Endodermal cell (in vitro differentiated cells): ENCODE measurements at regions not wholly inside any gene's neighbourhood (a gene's known extent, or its start where the extent isn't known, plus 50 kb on each side); places are given as distances from the start of the nearest gene placed in this dataset.

Experiments
- DNase-seq: peaks from one replicate; pipeline ENCODE4 v3.0.0-alpha.2; 2017
- H3K27ac ChIP-seq: 2 replicates; pipeline ENCODE4 v1.5.1; 2013; ENCODE audit warnings: mild to moderate bottlenecking, low read depth, low read length, moderate library complexity
- H3K27me3 ChIP-seq: 2 replicates; pipeline ENCODE4 v1.6.1; 2013; ENCODE audit warnings: mild to moderate bottlenecking, low read length, moderate library complexity; ENCODE audit not compliant: insufficient read depth, control insufficient read depth, poor library complexity, severe bottlenecking
- H3K36me3 ChIP-seq: 2 replicates; pipeline ENCODE4 v1.7.0; 2013; ENCODE audit warnings: mild to moderate bottlenecking, low read length, moderate library complexity; ENCODE audit not compliant: control insufficient read depth, insufficient read depth
- H3K4me1 ChIP-seq: one replicate; pipeline ENCODE4 v1.7.0; 2013; ENCODE audit warnings: low read length; ENCODE audit not compliant: control insufficient read depth, insufficient read depth
- H3K4me3 ChIP-seq: 2 replicates; pipeline ENCODE4 v1.5.1; 2013; ENCODE audit warnings: mild to moderate bottlenecking, low read length, moderate library complexity
- H3K9ac ChIP-seq: 2 replicates; pipeline ENCODE4 v1.6.1; 2013; ENCODE audit warnings: mild to moderate bottlenecking, low read length, moderate library complexity; ENCODE audit not compliant: poor library complexity, severe bottlenecking; ENCODE audit errors: extremely low read depth
- H3K9me3 ChIP-seq: 2 replicates; pipeline ENCODE4 v1.6.1; 2013; ENCODE audit warnings: mild to moderate bottlenecking, low read length, moderate library complexity; ENCODE audit not compliant: control insufficient read depth
- H3K27ac Mint-ChIP-seq: 2 replicates; pipeline ENCODE4 v1.8.0; 2020; ENCODE audit warnings: mixed read lengths
- H3K27me3 Mint-ChIP-seq: 2 replicates; pipeline ENCODE4 v1.8.0; 2021; ENCODE audit warnings: mild to moderate bottlenecking, mixed read lengths; ENCODE audit not compliant: insufficient read depth
- H3K36me3 Mint-ChIP-seq: 2 replicates; pipeline ENCODE4 v1.8.0; 2020; ENCODE audit warnings: low read depth, mixed read lengths
- H3K4me1 Mint-ChIP-seq: 2 replicates; pipeline ENCODE4 v1.8.0; 2020; ENCODE audit warnings: mixed read lengths
- H3K4me3 Mint-ChIP-seq: 2 replicates; pipeline ENCODE4 v1.8.0; 2020; ENCODE audit warnings: mild to moderate bottlenecking, moderate library complexity, mixed read lengths
- H3K9me3 Mint-ChIP-seq: 2 replicates; pipeline ENCODE4 v1.8.0; 2020; ENCODE audit warnings: mild to moderate bottlenecking, mixed read lengths
- WGBS, 2 experiments: methylation state at CpG; one replicate each; pipeline versions ENCODE4 v1.1.5 to v1.1.7; 2013; ENCODE audit warnings: missing lambda C conversion rate in 2 of 2, mixed read lengths in 1 of 2; ENCODE audit not compliant: insufficient coverage in 1 of 2, insufficient read length in 1 of 2; 5-methylcytosine and 5-hydroxymethylcytosine counted together
- TF ChIP-seq, protein P1 (sequence below): fragments of 200-600 bp; sonication (generic); conservative IDR thresholded peaks from 2 replicates; pipeline ENCODE4 v1.5.0; 2021; ENCODE audit warnings: antibody characterized with exemption, mild to moderate bottlenecking

GRCh38 chr7:21368317-21368716 lies 59.6 kb upstream of the SP4 start:
- Mint-ChIP-seq H3K27ac (no peak overlapping the region), H3K36me3 (peaks cover 2% of the 10 kb centered on the region), H3K9me3 (peaks cover 6% of the 10 kb centered on the region), H3K4me3 (no peak overlapping the region), H3K27me3 (no peaks in the 10 kb centered on the region), H3K4me1 (peaks cover 9% of the 10 kb centered on the region)
- Histone ChIP-seq H3K4me1 (no peaks in the 10 kb centered on the region), H3K4me3 (no peak overlapping the region), H3K27ac (no peak overlapping the region), H3K36me3 (no peaks in the 10 kb centered on the region), H3K9me3 (peaks cover 24% of the 10 kb centered on the region), H3K9ac (no peak overlapping the region), H3K27me3 (no peaks in the 10 kb centered on the region)
- TF ChIP-seq, protein P1, sequence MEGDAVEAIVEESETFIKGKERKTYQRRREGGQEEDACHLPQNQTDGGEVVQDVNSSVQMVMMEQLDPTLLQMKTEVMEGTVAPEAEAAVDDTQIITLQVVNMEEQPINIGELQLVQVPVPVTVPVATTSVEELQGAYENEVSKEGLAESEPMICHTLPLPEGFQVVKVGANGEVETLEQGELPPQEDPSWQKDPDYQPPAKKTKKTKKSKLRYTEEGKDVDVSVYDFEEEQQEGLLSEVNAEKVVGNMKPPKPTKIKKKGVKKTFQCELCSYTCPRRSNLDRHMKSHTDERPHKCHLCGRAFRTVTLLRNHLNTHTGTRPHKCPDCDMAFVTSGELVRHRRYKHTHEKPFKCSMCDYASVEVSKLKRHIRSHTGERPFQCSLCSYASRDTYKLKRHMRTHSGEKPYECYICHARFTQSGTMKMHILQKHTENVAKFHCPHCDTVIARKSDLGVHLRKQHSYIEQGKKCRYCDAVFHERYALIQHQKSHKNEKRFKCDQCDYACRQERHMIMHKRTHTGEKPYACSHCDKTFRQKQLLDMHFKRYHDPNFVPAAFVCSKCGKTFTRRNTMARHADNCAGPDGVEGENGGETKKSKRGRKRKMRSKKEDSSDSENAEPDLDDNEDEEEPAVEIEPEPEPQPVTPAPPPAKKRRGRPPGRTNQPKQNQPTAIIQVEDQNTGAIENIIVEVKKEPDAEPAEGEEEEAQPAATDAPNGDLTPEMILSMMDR = no peak
- DNase-seq = no peak
- WGBS, 2 experiments = 82 to 100% methylated on average over 1 of the region's 1 CpG

GRCh38 chr7:21370283-21370982 lies 57.5 kb upstream of the SP4 start:
- Histone ChIP-seq H3K9me3 (peaks cover 24% of the 10 kb centered on the region), H3K27me3 (no peaks in the 10 kb centered on the region), H3K4me3 (no peak overlapping the region), H3K36me3 (no peaks in the 10 kb centered on the region), H3K9ac (no peak overlapping the region), H3K4me1 (no peaks in the 10 kb centered on the region), H3K27ac (no peak overlapping the region)
- 73 to 85% methylated on average over 6 to 9 of the region's 9 CpGs for WGBS, 2 experiments
- DNase-seq = no peak
- H3K27me3 Mint-ChIP-seq = no peaks in the 10 kb centered on the region
- TF ChIP-seq, protein P1 = no peak
- peaks cover 2% of the 10 kb centered on the region for H3K36me3 Mint-ChIP-seq
- no peak overlapping the region for H3K27ac Mint-ChIP-seq
- H3K4me1 Mint-ChIP-seq = peaks cover 9% of the 10 kb centered on the region
- no peak overlapping the region for H3K4me3 Mint-ChIP-seq
- peaks cover 9% of the 10 kb centered on the region for H3K9me3 Mint-ChIP-seq

GRCh38 chr7:21371360-21371759 lies 56.5 kb upstream of the SP4 start:
- no peak for DNase-seq
- no peaks in the 10 kb centered on the region for H3K36me3 ChIP-seq
- H3K4me3 Mint-ChIP-seq = no peak overlapping the region
- no peak overlapping the region for H3K9ac ChIP-seq
- H3K4me1 ChIP-seq = no peaks in the 10 kb centered on the region
- peaks cover 10% of the 10 kb centered on the region for H3K9me3 Mint-ChIP-seq
- H3K27ac ChIP-seq = peak overlapping the region; percentile 16
- peaks cover 23% of the 10 kb centered on the region for H3K9me3 ChIP-seq
- no peak overlapping the region for H3K4me3 ChIP-seq
- TF ChIP-seq, protein P1 = no peak
- H3K27me3 Mint-ChIP-seq = no peaks in the 10 kb centered on the region
- 71% methylated on average over 2 of the region's 2 CpGs; no CpG with 5 or more reads in 1 of the 2 experiments for WGBS, 2 experiments
- no peaks in the 10 kb centered on the region for H3K27me3 ChIP-seq
- H3K27ac Mint-ChIP-seq = no peak overlapping the region
- peaks cover 9% of the 10 kb centered on the region for H3K4me1 Mint-ChIP-seq
- H3K36me3 Mint-ChIP-seq = peaks cover 2% of the 10 kb centered on the region
